ENCODE measurements at regions not wholly inside any gene's neighbourhood (a gene's known extent, or its start where the extent isn't known, plus 50 kb on each side); places are given as distances from the start of the nearest gene placed in this dataset.

DNA sequence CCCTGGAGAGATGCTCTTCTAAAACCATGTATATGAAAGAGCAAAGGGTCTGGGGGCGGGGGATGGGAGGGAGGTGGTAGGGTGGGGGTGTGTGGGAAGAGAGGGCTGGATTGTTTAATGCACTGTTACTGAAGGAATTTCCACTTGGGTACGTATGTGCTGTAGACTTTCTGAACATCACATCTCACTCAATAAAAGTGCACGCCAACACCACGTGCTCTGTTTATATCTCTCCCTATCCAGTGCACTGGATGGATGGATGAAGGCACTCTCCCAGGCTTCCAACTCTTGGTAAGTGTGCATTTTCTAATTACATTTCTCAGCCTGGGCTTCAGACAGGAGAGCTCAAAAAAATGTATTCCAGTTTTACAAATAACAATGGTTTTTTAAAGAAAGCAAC is 184.3 kb upstream of the SIX2 start:
- 55% methylated on average over 4 of the region's 4 CpGs for WGBS
- H3K4me3 ChIP-seq (ENCODE audit: low read depth, low read length) = no peak overlapping the region
- H3K4me1 ChIP-seq (ENCODE audit: insufficient read depth) = no peaks in the 10 kb centered on the region
- no peak for DNase-seq (ENCODE audit: extremely low spot score)
- no peak overlapping the region for H3K27ac ChIP-seq (ENCODE audit: low read depth)
- H3K36me3 ChIP-seq (ENCODE audit: insufficient read depth) = no peaks in the 10 kb centered on the region

DNA sequence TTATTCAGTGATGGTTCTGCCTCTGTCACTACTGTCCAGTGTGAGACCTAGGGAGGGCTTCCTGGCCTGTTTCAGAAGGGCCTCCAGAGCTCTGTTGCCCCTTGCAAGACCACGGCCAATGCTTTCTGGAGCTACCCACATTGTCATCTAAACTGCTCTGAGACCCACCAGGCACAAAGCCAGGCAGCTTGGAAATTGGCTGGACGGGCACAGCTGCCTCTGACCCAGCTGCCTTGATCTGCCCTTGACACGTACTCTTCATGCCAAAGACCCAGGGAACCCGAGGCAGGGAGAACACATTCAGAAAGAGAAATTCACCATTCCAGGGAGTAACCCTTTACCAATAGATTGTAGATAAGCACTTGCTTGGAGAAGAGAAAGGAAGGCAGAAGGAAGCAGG is 183.7 kb upstream of the SIX2 start:
- H3K36me3 ChIP-seq (ENCODE audit: insufficient read depth) = no peaks in the 10 kb centered on the region
- H3K4me3 ChIP-seq (ENCODE audit: low read depth, low read length) = no peak overlapping the region
- no peak overlapping the region for H3K27ac ChIP-seq (ENCODE audit: low read depth)
- H3K4me1 ChIP-seq (ENCODE audit: insufficient read depth) = no peaks in the 10 kb centered on the region
- WGBS = 62% methylated on average over 4 of the region's 4 CpGs
- no peak for DNase-seq (ENCODE audit: extremely low spot score)

DNA sequence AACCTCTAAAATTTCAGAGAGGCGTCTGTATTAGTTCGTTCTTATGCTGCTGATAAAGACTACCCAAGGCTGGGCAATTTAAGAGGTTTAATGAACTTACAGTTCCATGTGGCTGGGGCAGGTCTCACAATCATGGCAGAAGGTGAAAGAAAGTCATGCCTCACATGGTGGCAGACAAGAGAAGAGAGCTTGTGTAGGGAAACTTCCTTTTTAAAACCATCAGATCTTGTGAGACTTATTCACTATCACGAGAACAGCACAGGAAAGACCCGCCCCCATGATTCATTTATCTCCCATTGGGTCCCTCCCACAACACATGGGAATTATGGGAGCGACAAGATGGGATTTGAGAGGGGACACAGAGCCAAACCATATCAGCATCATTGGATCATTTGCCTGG is 183.2 kb upstream of the SIX2 start:
- WGBS = 88% methylated on average over 5 of the region's 5 CpGs
- Histone ChIP-seq H3K27ac (ENCODE audit: low read depth) (no peak overlapping the region), H3K4me1 (ENCODE audit: insufficient read depth) (no peaks in the 10 kb centered on the region), H3K4me3 (ENCODE audit: low read depth, low read length) (no peak overlapping the region), H3K36me3 (ENCODE audit: insufficient read depth) (no peaks in the 10 kb centered on the region)
- no peak for DNase-seq (ENCODE audit: extremely low spot score)

DNA sequence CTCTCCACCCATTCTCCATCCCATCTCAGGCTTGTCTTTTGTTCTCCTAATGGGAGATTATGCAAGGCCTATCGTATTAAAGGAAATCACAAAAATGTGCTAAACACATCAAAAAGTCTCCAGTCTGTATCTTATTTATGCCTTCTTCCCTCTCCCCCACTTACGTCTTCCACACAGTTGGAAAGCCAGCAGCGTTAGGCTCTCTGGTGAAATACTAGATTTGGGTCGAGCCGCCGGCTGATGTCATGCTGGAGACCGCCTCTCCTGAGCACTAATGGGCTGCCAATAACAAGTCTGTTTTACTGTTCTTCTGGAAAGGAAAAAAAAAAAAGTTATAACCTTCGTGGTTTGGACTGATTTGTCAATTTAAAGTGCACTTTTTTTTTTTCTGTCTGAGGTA is 182.7 kb upstream of the SIX2 start:
- Histone ChIP-seq H3K36me3 (ENCODE audit: insufficient read depth) (no peaks in the 10 kb centered on the region), H3K27ac (ENCODE audit: low read depth) (no peak overlapping the region), H3K4me1 (ENCODE audit: insufficient read depth) (no peaks in the 10 kb centered on the region), H3K4me3 (ENCODE audit: low read depth, low read length) (no peak overlapping the region)
- no peak for DNase-seq (ENCODE audit: extremely low spot score)
- WGBS = 66% methylated on average over 8 of the region's 8 CpGs

DNA sequence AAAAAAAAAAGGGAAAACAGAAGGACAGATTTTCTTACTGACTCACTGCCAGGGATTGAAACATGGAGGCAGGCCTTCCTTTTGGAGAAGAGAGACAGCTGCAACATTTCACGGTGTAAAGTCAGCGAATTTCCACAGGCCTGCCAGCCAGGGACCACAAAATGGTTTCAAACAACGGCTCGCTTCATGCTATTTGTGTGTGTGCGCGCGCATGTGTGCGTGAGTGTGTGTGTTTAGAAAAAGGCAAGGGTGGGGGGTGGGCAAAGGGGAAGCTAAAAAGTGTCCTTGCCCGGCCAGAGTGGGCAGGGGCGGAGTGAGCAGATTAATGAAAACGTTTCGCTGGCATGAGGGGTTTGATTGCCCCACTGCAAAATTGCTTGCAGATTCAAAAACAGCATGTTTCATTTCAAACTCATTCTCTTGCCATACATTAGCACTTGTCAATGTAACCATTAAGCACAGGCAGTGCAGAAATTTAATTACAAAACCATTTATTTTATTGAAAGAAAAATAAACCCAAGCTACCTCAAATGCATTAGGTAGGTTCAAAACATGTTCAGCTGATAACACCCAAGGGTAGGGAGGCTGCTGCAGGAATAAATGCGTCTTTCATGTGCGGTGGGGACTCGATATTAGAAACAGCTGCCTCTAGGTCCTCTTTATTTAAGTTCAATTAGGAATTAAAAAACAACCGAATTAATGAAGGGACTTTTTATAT is 182.1 kb upstream of the SIX2 start:
- Histone ChIP-seq H3K36me3 (ENCODE audit: insufficient read depth) (no peaks in the 10 kb centered on the region), H3K4me1 (ENCODE audit: insufficient read depth) (no peaks in the 10 kb centered on the region), H3K27ac (ENCODE audit: low read depth) (no peak overlapping the region), H3K4me3 (ENCODE audit: low read depth, low read length) (no peak overlapping the region)
- DNase-seq (ENCODE audit: extremely low spot score) = no peak
- WGBS = 63% methylated on average over 16 of the region's 16 CpGs

DNA sequence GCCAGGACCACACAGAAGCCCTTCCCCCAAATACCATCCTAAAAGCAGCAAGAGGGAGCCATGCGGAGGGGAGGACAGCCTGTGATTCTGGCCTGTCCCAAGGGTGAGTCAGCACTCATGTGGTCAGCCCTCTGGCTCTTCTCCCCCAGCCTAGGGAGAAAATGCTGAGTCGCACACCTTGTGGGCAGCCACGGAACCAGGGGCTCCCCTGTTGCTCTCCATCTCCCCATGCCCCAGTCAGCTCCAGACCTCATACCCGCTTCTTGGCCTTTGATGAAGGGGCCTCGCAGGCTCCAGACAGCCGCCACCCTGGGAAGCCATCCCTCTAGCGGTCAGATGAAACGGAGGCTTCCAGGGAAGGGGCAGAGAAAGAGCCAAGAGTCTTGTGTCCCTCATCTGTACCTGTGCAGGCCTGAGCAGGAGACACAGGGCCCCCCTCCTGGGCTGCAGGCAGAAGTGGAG is 181.3 kb upstream of the SIX2 start:
- Histone ChIP-seq H3K27ac (ENCODE audit: low read depth) (no peak overlapping the region), H3K4me1 (ENCODE audit: insufficient read depth) (no peaks in the 10 kb centered on the region), H3K4me3 (ENCODE audit: low read depth, low read length) (no peak overlapping the region), H3K36me3 (ENCODE audit: insufficient read depth) (no peaks in the 10 kb centered on the region)
- WGBS = 91% methylated on average over 8 of the region's 8 CpGs
- no peak for DNase-seq (ENCODE audit: extremely low spot score)

DNA sequence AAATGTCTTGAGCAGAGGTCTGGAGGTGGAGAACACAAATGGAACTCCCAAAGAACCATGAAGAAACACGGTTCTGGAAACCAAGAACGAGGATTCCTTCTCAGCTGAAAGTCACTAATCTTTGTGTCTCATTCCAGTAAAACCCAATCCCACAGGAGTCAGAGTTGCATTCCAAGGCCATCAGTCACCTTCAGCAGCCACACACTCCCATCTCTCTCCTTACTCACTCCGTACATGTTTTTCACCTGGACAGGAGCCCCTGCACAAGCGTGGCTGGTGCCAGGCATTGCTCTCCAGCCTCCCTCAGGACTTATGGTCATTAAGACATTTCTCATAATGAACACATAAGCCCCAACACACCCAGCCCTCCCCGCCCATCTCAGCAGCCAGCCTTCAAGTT is 175.4 kb upstream of the SIX2 start:
- Histone ChIP-seq H3K36me3 (ENCODE audit: insufficient read depth) (no peaks in the 10 kb centered on the region), H3K4me3 (ENCODE audit: low read depth, low read length) (no peak overlapping the region), H3K4me1 (ENCODE audit: insufficient read depth) (no peaks in the 10 kb centered on the region), H3K27ac (ENCODE audit: low read depth) (no peak overlapping the region)
- WGBS = 91% methylated on average over 5 of the region's 5 CpGs
- no peak for DNase-seq (ENCODE audit: extremely low spot score)

DNA sequence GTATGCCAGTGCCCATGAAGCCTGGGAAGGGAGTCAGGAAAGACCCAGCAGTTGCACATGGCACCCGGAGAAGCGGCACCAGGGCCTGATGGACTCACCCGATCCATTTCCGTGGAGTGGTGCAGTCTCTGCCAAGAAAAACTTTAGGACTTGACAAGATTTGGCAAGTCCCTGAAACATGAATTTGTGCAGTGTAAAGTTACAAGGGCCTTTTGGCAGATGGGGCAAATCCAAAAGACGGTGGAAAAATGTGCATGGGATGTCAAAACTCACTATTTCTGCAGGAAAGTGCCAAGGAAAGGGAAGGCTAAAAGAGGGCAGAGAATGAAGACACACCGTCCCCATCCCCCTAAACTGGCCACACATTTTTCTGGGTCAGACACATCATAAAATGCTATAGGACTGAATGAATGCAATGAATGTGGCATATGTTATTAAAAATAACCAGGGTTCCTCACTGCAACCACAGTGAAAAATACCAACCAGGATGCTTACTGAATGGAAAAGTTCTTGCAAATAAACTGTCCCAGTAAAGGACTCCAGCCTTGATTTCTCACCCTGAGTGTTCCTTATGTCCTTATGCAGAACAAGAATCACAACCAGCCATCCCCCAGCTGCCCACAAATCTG is 173.5 kb upstream of the SIX2 start:
- no peak overlapping the region for H3K4me3 ChIP-seq (ENCODE audit: low read depth, low read length)
- no peak for DNase-seq (ENCODE audit: extremely low spot score)
- H3K36me3 ChIP-seq (ENCODE audit: insufficient read depth) = no peaks in the 10 kb centered on the region
- no peak overlapping the region for H3K27ac ChIP-seq (ENCODE audit: low read depth)
- WGBS = 59% methylated on average over 6 of the region's 6 CpGs
- H3K4me1 ChIP-seq (ENCODE audit: insufficient read depth) = no peaks in the 10 kb centered on the region

DNA sequence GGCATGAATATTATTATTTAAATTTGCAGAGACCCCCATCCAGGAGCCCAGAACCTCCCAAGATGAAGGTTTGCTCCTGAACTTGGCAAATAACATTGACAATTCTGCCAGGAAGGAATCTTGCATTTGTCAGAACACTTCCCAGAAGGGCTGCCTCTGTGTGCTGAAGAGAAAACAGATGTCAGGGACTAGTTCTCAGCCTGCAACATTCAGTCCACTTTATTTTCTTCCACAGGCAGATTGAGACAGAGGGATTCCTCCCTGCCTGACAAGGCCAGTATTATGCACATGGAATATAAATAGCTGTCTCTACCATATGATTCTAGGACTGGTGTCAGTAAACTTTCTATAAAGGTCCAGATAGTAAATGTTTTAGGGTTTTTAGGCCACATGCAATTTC is 171.5 kb upstream of the SIX2 start:
- Histone ChIP-seq H3K4me1 (ENCODE audit: insufficient read depth) (no peaks in the 10 kb centered on the region), H3K27ac (ENCODE audit: low read depth) (no peak overlapping the region), H3K4me3 (ENCODE audit: low read depth, low read length) (no peak overlapping the region), H3K36me3 (ENCODE audit: insufficient read depth) (no peaks in the 10 kb centered on the region)
- no peak for DNase-seq (ENCODE audit: extremely low spot score)

DNA sequence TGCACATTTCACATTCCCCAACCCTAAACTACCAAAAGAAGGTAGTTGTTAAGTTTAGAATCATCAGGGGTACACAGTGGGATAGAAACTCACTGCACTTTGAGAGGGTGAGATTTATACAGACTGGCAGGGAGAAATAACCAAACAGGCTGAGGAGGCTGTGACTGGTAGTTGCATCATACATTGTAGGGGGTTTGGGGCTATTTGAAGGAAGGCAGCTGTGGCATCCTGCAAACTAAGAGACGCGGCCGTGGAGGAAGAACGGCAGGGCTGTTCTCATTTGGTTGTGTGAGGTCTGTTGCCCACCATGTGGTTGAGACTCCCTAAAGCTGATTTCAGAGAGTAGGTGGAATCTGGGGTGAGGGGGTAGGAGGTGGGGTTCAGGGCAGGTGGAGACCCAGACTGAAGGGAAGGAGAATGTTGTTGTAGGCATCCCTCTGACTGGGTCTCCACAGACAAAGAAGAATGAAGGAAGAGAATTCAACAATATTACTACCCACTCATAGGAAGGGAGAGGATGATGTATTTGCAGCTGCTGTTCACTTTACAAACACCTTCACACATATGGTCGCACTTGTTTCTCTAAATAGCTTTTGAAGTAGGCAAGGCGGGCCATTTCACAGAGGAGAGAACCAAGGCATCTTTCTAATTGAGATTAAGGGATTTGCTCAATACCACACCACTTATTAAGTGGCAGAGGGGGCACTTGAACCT is 170.9 kb upstream of the SIX2 start:
- DNase-seq (ENCODE audit: extremely low spot score) = no peak
- H3K4me1 ChIP-seq (ENCODE audit: insufficient read depth) = no peaks in the 10 kb centered on the region
- H3K36me3 ChIP-seq (ENCODE audit: insufficient read depth) = no peaks in the 10 kb centered on the region
- 43% methylated on average over 6 of the region's 6 CpGs for WGBS
- no peak overlapping the region for H3K4me3 ChIP-seq (ENCODE audit: low read depth, low read length)
- no peak overlapping the region for H3K27ac ChIP-seq (ENCODE audit: low read depth)

DNA sequence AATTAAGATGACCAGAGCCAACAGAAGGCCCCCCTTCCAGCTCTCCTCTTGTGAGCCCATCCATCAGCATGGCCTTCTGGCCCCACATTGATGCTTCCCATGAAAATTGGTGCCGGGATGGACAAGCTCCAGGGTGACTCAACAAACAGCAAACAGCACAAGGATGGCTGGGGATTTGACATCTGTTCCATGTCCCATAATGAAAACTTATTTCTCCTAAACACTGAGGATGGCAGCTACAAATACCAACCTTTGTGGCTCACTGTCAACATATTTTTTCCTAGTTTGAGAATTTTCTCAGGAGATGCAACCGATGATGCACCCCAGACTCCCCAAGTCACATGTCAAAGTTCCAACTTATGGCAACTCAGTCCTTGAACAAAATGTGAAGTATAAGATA is 169.6 kb upstream of the SIX2 start:
- WGBS = 86% methylated on average over 2 of the region's 2 CpGs
- Histone ChIP-seq H3K27ac (ENCODE audit: low read depth) (no peak overlapping the region), H3K4me3 (ENCODE audit: low read depth, low read length) (no peak overlapping the region), H3K36me3 (ENCODE audit: insufficient read depth) (no peaks in the 10 kb centered on the region), H3K4me1 (ENCODE audit: insufficient read depth) (no peaks in the 10 kb centered on the region)
- no peak for DNase-seq (ENCODE audit: extremely low spot score)

DNA sequence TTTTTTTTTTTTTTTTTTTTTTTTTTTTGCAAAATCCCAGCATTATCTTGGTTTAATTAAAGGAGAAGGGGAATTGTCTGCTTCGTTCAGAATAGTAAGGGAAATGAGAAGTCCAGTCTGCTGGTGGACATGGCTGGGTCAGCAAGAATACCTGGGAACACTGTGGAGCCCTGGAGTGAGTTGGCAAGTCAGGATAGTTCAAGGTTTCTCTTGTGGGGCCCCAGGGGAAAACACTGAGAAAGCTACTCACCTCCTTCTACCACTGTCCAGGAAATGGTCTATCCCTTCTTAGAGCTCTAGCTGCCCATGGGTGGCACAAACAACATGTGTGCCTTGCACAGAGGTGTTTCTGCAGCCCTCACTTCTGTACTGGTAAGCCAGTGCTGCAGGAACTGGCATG is 169.1 kb upstream of the SIX2 start:
- H3K27ac ChIP-seq (ENCODE audit: low read depth) = no peak overlapping the region
- H3K4me3 ChIP-seq (ENCODE audit: low read depth, low read length) = no peak overlapping the region
- H3K4me1 ChIP-seq (ENCODE audit: insufficient read depth) = no peaks in the 10 kb centered on the region
- H3K36me3 ChIP-seq (ENCODE audit: insufficient read depth) = no peaks in the 10 kb centered on the region
- WGBS = 66% methylated on average over 1 of the region's 1 CpG
- DNase-seq (ENCODE audit: extremely low spot score) = no peak

DNA sequence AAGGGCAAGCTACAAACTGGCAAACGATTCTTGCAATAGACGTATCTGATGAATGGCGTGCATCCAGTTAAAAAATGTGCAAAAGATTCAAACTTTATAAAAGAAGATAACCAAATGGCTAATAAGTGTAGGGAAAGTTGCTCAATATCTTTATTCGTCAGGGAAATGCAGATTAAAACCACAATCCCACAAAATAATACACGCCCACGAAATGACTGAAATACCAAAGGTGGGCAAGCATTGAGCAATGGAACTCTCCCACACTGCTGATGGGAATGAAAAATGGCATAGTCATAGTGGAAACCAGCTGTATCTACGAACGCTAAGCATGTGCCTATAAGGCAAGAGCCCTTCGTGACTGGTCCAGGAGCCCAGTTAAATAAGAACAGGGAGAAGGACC is 168.6 kb upstream of the SIX2 start:
- H3K4me1 ChIP-seq (ENCODE audit: insufficient read depth) = no peaks in the 10 kb centered on the region
- no peak overlapping the region for H3K27ac ChIP-seq (ENCODE audit: low read depth)
- H3K36me3 ChIP-seq (ENCODE audit: insufficient read depth) = no peaks in the 10 kb centered on the region
- DNase-seq (ENCODE audit: extremely low spot score) = no peak
- H3K4me3 ChIP-seq (ENCODE audit: low read depth, low read length) = no peak overlapping the region
- WGBS = 78% methylated on average over 9 of the region's 9 CpGs

DNA sequence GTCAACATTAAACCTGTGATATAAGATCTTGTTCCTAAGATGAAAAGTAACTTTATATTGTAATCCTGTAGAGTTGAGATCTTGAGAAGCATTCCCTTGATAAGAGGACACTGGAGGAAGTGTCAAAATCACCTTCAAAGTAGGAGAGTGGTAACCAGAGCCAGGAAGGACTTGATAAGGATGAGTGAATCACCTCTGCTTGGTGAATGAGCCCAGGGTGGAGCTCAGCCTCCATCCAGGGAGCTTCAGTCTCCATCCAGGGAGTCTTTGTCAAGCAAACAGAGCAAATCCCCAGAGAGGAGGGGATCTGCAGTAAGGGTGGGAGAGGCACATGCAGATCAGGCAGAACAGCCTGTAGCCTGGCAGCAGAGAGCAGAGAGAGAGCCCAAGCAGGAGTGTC is 167.1 kb upstream of the SIX2 start:
- H3K36me3 ChIP-seq (ENCODE audit: insufficient read depth) = no peaks in the 10 kb centered on the region
- H3K4me1 ChIP-seq (ENCODE audit: insufficient read depth) = no peaks in the 10 kb centered on the region
- H3K27ac ChIP-seq (ENCODE audit: low read depth) = no peak overlapping the region
- no peak for DNase-seq (ENCODE audit: extremely low spot score)
- H3K4me3 ChIP-seq (ENCODE audit: low read depth, low read length) = no peak overlapping the region

Measured in urinary bladder (tissue), 3 donors.